IMR-90 (cell line): ENCODE measurements at regions not wholly inside any gene's neighbourhood (a gene's known extent, or its start where the extent isn't known, plus 50 kb on each side); places are given as distances from the start of the nearest gene placed in this dataset.

Experiments
- ATAC-seq: fragments of 200-7000 bp; cut with Tn5 transposase; 2 replicates; pipeline ENCODE4 v1.9.1; 2020; ENCODE audit warnings: low read depth, mild to moderate bottlenecking, moderate library complexity
- BruUV-seq: library from RNA; stranded (reverse); fragments of 400-500 nt; replicated peaks from 2 replicates; lab custom pipeline; 2021; lab: Mats Ljungman, UMichigan
- CTCF ChIA-PET: fragments of 300-600 bp; formaldehyde crosslinking; extraction: SDS; loops from one replicate; lab custom pipeline; 2021; ENCODE audit warnings: antibody characterized with exemption; lab: Yijun Ruan, JAX
- POLR2A ChIA-PET: fragments of 300-600 bp; sonication (Branson Sonifier 250); formaldehyde crosslinking; loops from one replicate; lab custom pipeline; 2022; ENCODE audit warnings: antibody characterized with exemption; ENCODE audit not compliant: unreplicated experiment; lab: Charles Lee
- DNase-seq: peaks from one replicate; pipeline ENCODE4 v3.0.0; 2013
- H2AFZ ChIP-seq: replicated peaks from 2 replicates; pipeline ENCODE3; 2013; ENCODE audit warnings: low read length, mild to moderate bottlenecking; ENCODE audit not compliant: poor library complexity
- H2AK5ac ChIP-seq: 2 replicates; pipeline ENCODE4 v1.6.1; 2013; ENCODE audit warnings: low read depth, low read length, inconsistent platforms
- H2AK9ac ChIP-seq: replicated peaks from 2 replicates; pipeline ENCODE3; 2013; ENCODE audit warnings: mild to moderate bottlenecking, low read depth, low read length, moderate library complexity; ENCODE audit not compliant: poor library complexity
- H2BK120ac ChIP-seq: 2 replicates; pipeline ENCODE4 v1.6.1; 2013; ENCODE audit warnings: low read depth, low read length, inconsistent platforms
- H2BK15ac ChIP-seq: 3 replicates; pipeline ENCODE4 v1.6.1; 2013; ENCODE audit warnings: low read depth, low read length, inconsistent platforms
- H2BK20ac ChIP-seq: 2 replicates; pipeline ENCODE4 v1.6.1; 2013; ENCODE audit warnings: low read depth, mild to moderate bottlenecking, inconsistent platforms, low read length, moderate library complexity
- H2BK5ac ChIP-seq: 2 replicates; pipeline ENCODE4 v1.6.1; 2013; ENCODE audit warnings: mild to moderate bottlenecking, low read depth, low read length, inconsistent platforms; ENCODE audit not compliant: poor library complexity, severe bottlenecking
- H3K14ac ChIP-seq: replicated peaks from 2 replicates; pipeline ENCODE4 v1.6.1; 2013; ENCODE audit warnings: low read depth, low read length, inconsistent platforms
- H3K18ac ChIP-seq: 2 replicates; pipeline ENCODE4 v1.6.1; 2013; ENCODE audit warnings: low read depth, low read length, control low read depth
- H3K23ac ChIP-seq: 2 replicates; pipeline ENCODE4 v1.6.1; 2013; ENCODE audit warnings: low read depth, low read length, inconsistent platforms
- H3K27ac ChIP-seq: 2 replicates; pipeline ENCODE4 v1.5.1; 2013; ENCODE audit warnings: mild to moderate bottlenecking, control low read depth, low read length; ENCODE audit not compliant: insufficient read depth
- H3K27me3 ChIP-seq: 2 replicates; pipeline ENCODE4 v1.6.1; 2013; ENCODE audit warnings: low read length; ENCODE audit not compliant: control insufficient read depth, insufficient read depth
- H3K36me3 ChIP-seq: 2 replicates; pipeline ENCODE4 v1.6.1; 2013; ENCODE audit warnings: low read length, mixed read lengths; ENCODE audit not compliant: control insufficient read depth, insufficient read depth
- H3K4ac ChIP-seq: 2 replicates; pipeline ENCODE4 v1.6.1; 2013; ENCODE audit warnings: low read depth, low read length, inconsistent platforms
- H3K4me1 ChIP-seq: 2 replicates; pipeline ENCODE4 v1.6.1; 2013; ENCODE audit warnings: low read length, mixed read lengths; ENCODE audit not compliant: control insufficient read depth, insufficient read depth
- H3K4me2 ChIP-seq: 2 replicates; pipeline ENCODE4 v1.6.1; 2013; ENCODE audit warnings: low read depth, mild to moderate bottlenecking, control low read depth, low read length, moderate library complexity
- H3K4me3 ChIP-seq: 2 replicates; pipeline ENCODE4 v1.5.1; 2013; ENCODE audit warnings: low read depth, mild to moderate bottlenecking, control low read depth, low read length, moderate library complexity; ENCODE audit not compliant: insufficient read depth
- H3K56ac ChIP-seq: 2 replicates; pipeline ENCODE4 v1.6.1; 2013; ENCODE audit warnings: low read length, inconsistent platforms; ENCODE audit not compliant: insufficient read depth; ENCODE audit errors: extremely low read depth
- H3K79me1 ChIP-seq, 2 experiments: 2 replicates each; pipeline ENCODE4 v1.6.1; 2013; ENCODE audit warnings: low read length in 2 of 2, inconsistent platforms in 1 of 2, low read depth in 1 of 2
- H3K9ac ChIP-seq: 2 replicates; pipeline ENCODE4 v1.6.1; 2013; ENCODE audit warnings: low read depth, low read length, control low read depth
- H3K9me1 ChIP-seq: 2 replicates; pipeline ENCODE4 v1.6.1; 2013; ENCODE audit warnings: low read length, inconsistent platforms; ENCODE audit not compliant: insufficient read depth
- H3K9me3 ChIP-seq: 2 replicates; pipeline ENCODE4 v1.6.1; 2013; ENCODE audit warnings: low read length; ENCODE audit not compliant: control insufficient read depth, insufficient read depth
- H4K20me1 ChIP-seq: 2 replicates; pipeline ENCODE4 v1.6.1; 2013; ENCODE audit warnings: low read length, inconsistent platforms; ENCODE audit not compliant: insufficient read depth
- H4K5ac ChIP-seq: 2 replicates; pipeline ENCODE4 v1.6.1; 2013; ENCODE audit warnings: mild to moderate bottlenecking, low read depth, low read length, control low read depth
- H4K8ac ChIP-seq, 2 experiments: 2 replicates each; pipeline ENCODE4 v1.6.1; 2013; ENCODE audit warnings: low read depth in 2 of 2, low read length in 2 of 2, control low read depth in 1 of 2, inconsistent platforms in 1 of 2
- H4K91ac ChIP-seq: 2 replicates; pipeline ENCODE4 v1.6.1; 2013; ENCODE audit warnings: low read depth, low read length, inconsistent platforms; ENCODE audit not compliant: insufficient read depth
- BHLHE40 ChIP-seq: fragments of 150-350 bp; IDR thresholded peaks from 2 replicates; pipeline ENCODE4 v1.6.1; 2016; ENCODE audit warnings: mild to moderate bottlenecking, low read depth, low read length
- CEBPB ChIP-seq: IDR thresholded peaks from 2 replicates; pipeline ENCODE4 v1.6.1; 2012; ENCODE audit warnings: low read depth, low read length, improper control_type of control experiment
- CHD1 ChIP-seq: IDR thresholded peaks from 2 replicates; pipeline ENCODE4 v1.6.1; 2012; ENCODE audit warnings: low read depth, low read length, improper control_type of control experiment
- FOS ChIP-seq: fragments of 150-350 bp; IDR thresholded peaks from 2 replicates; pipeline ENCODE4 v1.6.1; 2016; ENCODE audit warnings: low read depth, low read length
- MAFK ChIP-seq: IDR thresholded peaks from 2 replicates; pipeline ENCODE4 v1.6.1; 2012; ENCODE audit warnings: low read depth, low read length, improper control_type of control experiment
- MAZ ChIP-seq: IDR thresholded peaks from 2 replicates; pipeline ENCODE4 v1.6.1; 2012; ENCODE audit warnings: low read depth, mild to moderate bottlenecking, low read length, improper control_type of control experiment, moderate library complexity, borderline replicate concordance
- MXI1 ChIP-seq: IDR thresholded peaks from 2 replicates; pipeline ENCODE4 v1.6.1; 2012; ENCODE audit warnings: low read depth, mild to moderate bottlenecking, low read length, moderate library complexity, borderline replicate concordance
- NFE2L2 ChIP-seq: fragments of 150-350 bp; IDR thresholded peaks from 2 replicates; pipeline ENCODE4 v1.6.1; 2016; ENCODE audit warnings: low read depth, mild to moderate bottlenecking, low read length
- POLR2A ChIP-seq: IDR thresholded peaks from 2 replicates; pipeline ENCODE4 v1.6.1; 2012; ENCODE audit warnings: mild to moderate bottlenecking, low read depth, low read length
- RAD21 ChIP-seq: IDR thresholded peaks from 2 replicates; pipeline ENCODE4 v1.6.1; 2012; ENCODE audit warnings: low read length, improper control_type of control experiment
- RCOR1 ChIP-seq: IDR thresholded peaks from 2 replicates; pipeline ENCODE4 v1.6.1; 2012; ENCODE audit warnings: mild to moderate bottlenecking, low read length, improper control_type of control experiment; ENCODE audit not compliant: insufficient replicate concordance
- RFX5 ChIP-seq: IDR thresholded peaks from 2 replicates; pipeline ENCODE4 v1.8.0; 2012; ENCODE audit warnings: low read depth, mild to moderate bottlenecking, low read length, moderate library complexity
- SMC3 ChIP-seq: fragments of 150-350 bp; IDR thresholded peaks from 2 replicates; pipeline ENCODE4 v1.6.1; 2016; ENCODE audit warnings: low read depth, mild to moderate bottlenecking, antibody characterized with exemption, low read length, moderate library complexity
- WGBS, 2 experiments: methylation state at CpG; one replicate each; pipeline versions ENCODE4 v1.1.5 to v1.1.7; 2013; ENCODE audit warnings: missing lambda C conversion rate in 2 of 2; ENCODE audit not compliant: insufficient read length in 1 of 2; ENCODE audit errors: extremely low coverage in 2 of 2; 5-methylcytosine and 5-hydroxymethylcytosine counted together
- dilution Hi-C: fragments of 300-500 bp; cut with HindIII; formaldehyde crosslinking; loops from one replicate; pipeline ENCODE4 v1.14.3; 2018; ENCODE audit warnings: low sequenced_read_pairs; ENCODE audit not compliant: unreplicated experiment
- in situ Hi-C: fragments of 300-500 bp; cut with MboI; formaldehyde crosslinking; loops from 3 replicates; pipeline ENCODE4 v1.14.3; 2019; ENCODE audit warnings: low sequenced_read_pairs, inconsistent platforms, mixed read lengths
- intact Hi-C: fragments of 100-400 bp; cut with micrococcal nuclease; formaldehyde crosslinking; loops from 2 replicates; pipeline ENCODE4 v1.10.0; 2022
- TF ChIP-seq, protein P1 (sequence below): fragments of 150-350 bp; IDR thresholded peaks from 2 replicates; pipeline ENCODE4 v1.6.1; 2017; ENCODE audit warnings: mild to moderate bottlenecking, antibody characterized with exemption, low read length, low read depth
- TF ChIP-seq, protein P2 (sequence below): fragments of 150-350 bp; IDR thresholded peaks from 2 replicates; pipeline ENCODE4 v1.6.1; 2016; ENCODE audit warnings: low read depth, mild to moderate bottlenecking, low read length, moderate library complexity, borderline replicate concordance
- TF ChIP-seq, protein P3 (sequence below): conservative IDR thresholded peaks from 2 replicates; pipeline ENCODE4 v1.5.1; 2012; ENCODE audit warnings: mild to moderate bottlenecking, low read depth, low read length, improper control_type of control experiment

GRCh38 chr6:141259807-141260206, 872.9 kb upstream of the GJE1 start:
- H3K9ac ChIP-seq: no peak overlapping the region
- H2AK9ac ChIP-seq: no peak overlapping the region
- H2BK5ac ChIP-seq: no peak overlapping the region
- ATAC-seq (no peak), DNase-seq (no peak)
- no peak overlapping the region for H2BK120ac ChIP-seq
- BruUV-seq: no TSS peak
- H3K4ac ChIP-seq: no peak overlapping the region
- no peak overlapping the region for H2AK5ac ChIP-seq
- H2BK15ac ChIP-seq: no peak overlapping the region
- H3K4me3 ChIP-seq: no peak overlapping the region
- no peaks in the 10 kb centered on the region for H3K36me3 ChIP-seq
- intact Hi-C loops (loop anchor here (10.0 kb wide), 1 partner anchor 585 kb away; no protein-coding TSS in a partner anchor), dilution Hi-C loops (no loop called here), in situ Hi-C loops (no loop called here)
- no peaks in the 10 kb centered on the region for H3K4me1 ChIP-seq
- H3K23ac ChIP-seq: no peak overlapping the region
- H3K27me3 ChIP-seq: no peaks in the 10 kb centered on the region
- no peak overlapping the region for H4K91ac ChIP-seq
- H4K20me1 ChIP-seq: no peaks in the 10 kb centered on the region
- H3K9me3 ChIP-seq: no peaks in the 10 kb centered on the region
- TF ChIP-seq FOS (no peak), RAD21 (no peak), MAZ (no peak), MXI1 (no peak), POLR2A (no peak), NFE2L2 (no peak), RFX5 (no peak), BHLHE40 (no peak), CHD1 (no peak), SMC3 (no peak), MAFK (no peak), RCOR1 (no peak), CEBPB (no peak)
- TF ChIP-seq, protein P1, sequence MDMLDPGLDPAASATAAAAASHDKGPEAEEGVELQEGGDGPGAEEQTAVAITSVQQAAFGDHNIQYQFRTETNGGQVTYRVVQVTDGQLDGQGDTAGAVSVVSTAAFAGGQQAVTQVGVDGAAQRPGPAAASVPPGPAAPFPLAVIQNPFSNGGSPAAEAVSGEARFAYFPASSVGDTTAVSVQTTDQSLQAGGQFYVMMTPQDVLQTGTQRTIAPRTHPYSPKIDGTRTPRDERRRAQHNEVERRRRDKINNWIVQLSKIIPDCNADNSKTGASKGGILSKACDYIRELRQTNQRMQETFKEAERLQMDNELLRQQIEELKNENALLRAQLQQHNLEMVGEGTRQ: no peak
- TF ChIP-seq, protein P2, sequence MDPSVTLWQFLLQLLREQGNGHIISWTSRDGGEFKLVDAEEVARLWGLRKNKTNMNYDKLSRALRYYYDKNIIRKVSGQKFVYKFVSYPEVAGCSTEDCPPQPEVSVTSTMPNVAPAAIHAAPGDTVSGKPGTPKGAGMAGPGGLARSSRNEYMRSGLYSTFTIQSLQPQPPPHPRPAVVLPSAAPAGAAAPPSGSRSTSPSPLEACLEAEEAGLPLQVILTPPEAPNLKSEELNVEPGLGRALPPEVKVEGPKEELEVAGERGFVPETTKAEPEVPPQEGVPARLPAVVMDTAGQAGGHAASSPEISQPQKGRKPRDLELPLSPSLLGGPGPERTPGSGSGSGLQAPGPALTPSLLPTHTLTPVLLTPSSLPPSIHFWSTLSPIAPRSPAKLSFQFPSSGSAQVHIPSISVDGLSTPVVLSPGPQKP: no peak
- TF ChIP-seq, protein P3, sequence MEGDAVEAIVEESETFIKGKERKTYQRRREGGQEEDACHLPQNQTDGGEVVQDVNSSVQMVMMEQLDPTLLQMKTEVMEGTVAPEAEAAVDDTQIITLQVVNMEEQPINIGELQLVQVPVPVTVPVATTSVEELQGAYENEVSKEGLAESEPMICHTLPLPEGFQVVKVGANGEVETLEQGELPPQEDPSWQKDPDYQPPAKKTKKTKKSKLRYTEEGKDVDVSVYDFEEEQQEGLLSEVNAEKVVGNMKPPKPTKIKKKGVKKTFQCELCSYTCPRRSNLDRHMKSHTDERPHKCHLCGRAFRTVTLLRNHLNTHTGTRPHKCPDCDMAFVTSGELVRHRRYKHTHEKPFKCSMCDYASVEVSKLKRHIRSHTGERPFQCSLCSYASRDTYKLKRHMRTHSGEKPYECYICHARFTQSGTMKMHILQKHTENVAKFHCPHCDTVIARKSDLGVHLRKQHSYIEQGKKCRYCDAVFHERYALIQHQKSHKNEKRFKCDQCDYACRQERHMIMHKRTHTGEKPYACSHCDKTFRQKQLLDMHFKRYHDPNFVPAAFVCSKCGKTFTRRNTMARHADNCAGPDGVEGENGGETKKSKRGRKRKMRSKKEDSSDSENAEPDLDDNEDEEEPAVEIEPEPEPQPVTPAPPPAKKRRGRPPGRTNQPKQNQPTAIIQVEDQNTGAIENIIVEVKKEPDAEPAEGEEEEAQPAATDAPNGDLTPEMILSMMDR: no peak
- ChIA-PET CTCF (no interaction called here), POLR2A (no interaction called here)
- H3K9me1 ChIP-seq: no peaks in the 10 kb centered on the region
- H3K4me2 ChIP-seq: no peak overlapping the region
- no peak overlapping the region for H3K27ac ChIP-seq
- H2AFZ ChIP-seq: no peak overlapping the region
- H4K8ac ChIP-seq: no peak overlapping the region
- no peak overlapping the region for H3K56ac ChIP-seq
- H2BK20ac ChIP-seq: no peak overlapping the region
- no peak overlapping the region for H3K18ac ChIP-seq
- H3K79me1 ChIP-seq: no peaks in the 10 kb centered on the region
- H3K14ac ChIP-seq: no peak overlapping the region
- WGBS, 2 experiments: no CpG with 5 or more reads among the region's 5 CpGs
- no peak overlapping the region for H4K5ac ChIP-seq
